GM12878 (cell line): ENCODE measurements at regions not wholly inside any gene's neighbourhood (a gene's known extent, or its start where the extent isn't known, plus 50 kb on each side); places are given as distances from the start of the nearest gene placed in this dataset.

Experiments
- ATAC-seq: fragments of 200-7000 bp; cut with Tn5 transposase; 3 replicates; pipeline ENCODE4 v1.9.1; 2020; ENCODE audit warnings: mild to moderate bottlenecking, moderate library complexity
- BruUV-seq: library from RNA; stranded (reverse); fragments of 400-500 nt; replicated peaks from 2 replicates; lab custom pipeline; 2021; lab: Mats Ljungman, UMichigan
- CTCF ChIA-PET: fragments of 300-600 bp; sonication (Branson Sonifier 250); formaldehyde crosslinking; extraction: SDS; loops from one replicate; lab custom pipeline; 2021; ENCODE audit warnings: inconsistent platforms; lab: Yijun Ruan, JAX
- POLR2A ChIA-PET: fragments of 350-600 bp; formaldehyde crosslinking; extraction: SDS; loops from one replicate; lab custom pipeline; 2021; ENCODE audit warnings: inconsistent platforms; lab: Charles Lee
- RAD21 ChIA-PET: fragments of 300-600 bp; sonication (Branson Sonifier 250); formaldehyde crosslinking; loops from one replicate; lab custom pipeline; 2023; ENCODE audit warnings: antibody characterized with exemption; ENCODE audit not compliant: unreplicated experiment; lab: Charles Lee
- SMC1A ChIA-PET: fragments of 300-600 bp; sonication (Branson Sonifier 250); formaldehyde crosslinking; loops from one replicate; lab custom pipeline; 2023; ENCODE audit not compliant: unreplicated experiment, uncharacterized antibody; lab: Charles Lee
- DNase-seq: peaks from one replicate; pipeline ENCODE4 v3.0.0-alpha.2; 2011; ENCODE audit warnings: low read depth, low spot score
- FAIRE-seq: peaks from 3 replicates; lab custom pipeline; 2011; peaks lifted over from hg19 to GRCh38; lab: Jason Lieb, UNC
- H2AFZ ChIP-seq: 2 replicates; pipeline ENCODE4 v1.6.0; 2011; ENCODE audit warnings: low read depth, low read length, control low read depth; ENCODE audit not compliant: control insufficient read depth
- H3K27ac ChIP-seq: 2 replicates; pipeline ENCODE4 v1.5.1; 2011; ENCODE audit warnings: control low read depth; ENCODE audit not compliant: control insufficient read depth, insufficient read depth
- H3K27me3 ChIP-seq, 2 experiments: replicated peaks in 1 of 2; 2 replicates each; pipeline versions ENCODE4 v1.6.0 to v1.6.1; 2011; ENCODE audit warnings: low read length in 1 of 2; ENCODE audit not compliant: control insufficient read depth in 2 of 2, insufficient read depth in 2 of 2
- H3K36me3 ChIP-seq, 2 experiments: 2 replicates each; pipeline ENCODE4 v1.5.1; 2011; ENCODE audit warnings: low read length in 1 of 2; ENCODE audit not compliant: control insufficient read depth in 2 of 2, insufficient read depth in 2 of 2
- H3K4me1 ChIP-seq: 2 replicates; pipeline ENCODE4 v1.6.1; 2011; ENCODE audit warnings: mild to moderate bottlenecking, low read length, moderate library complexity, mixed read lengths; ENCODE audit not compliant: control insufficient read depth, insufficient read depth
- H3K4me2 ChIP-seq: 2 replicates; pipeline ENCODE4 v1.6.0; 2011; ENCODE audit warnings: control low read depth; ENCODE audit not compliant: control insufficient read depth, insufficient read depth
- H3K4me3 ChIP-seq: fragments of 200-600 bp; sonication (generic); 2 replicates; pipeline ENCODE4 v1.5.1; 2016
- H3K79me2 ChIP-seq: 2 replicates; pipeline ENCODE4 v1.6.0; 2011; ENCODE audit warnings: low read length; ENCODE audit not compliant: control insufficient read depth, insufficient read depth
- H3K9ac ChIP-seq: 2 replicates; pipeline ENCODE4 v1.8.0; 2011; ENCODE audit warnings: low read length, control low read depth, mixed read lengths; ENCODE audit not compliant: control insufficient read depth, insufficient read depth
- H3K9me3 ChIP-seq: replicated peaks from 3 replicates; pipeline ENCODE4 v1.5.1; 2011; ENCODE audit warnings: mild to moderate bottlenecking, low read length; ENCODE audit not compliant: control insufficient read depth, insufficient read depth
- H4K20me1 ChIP-seq: 2 replicates; pipeline ENCODE4 v1.6.0; 2011; ENCODE audit not compliant: control insufficient read depth, insufficient read depth
- CEBPB ChIP-seq, 2 experiments: fragments of 150-350 bp in 1 of 2; IDR thresholded peaks; 2 replicates each; pipeline ENCODE4 v1.6.1; 2012 to 2014; ENCODE audit warnings: low read depth in 2 of 2, low read length in 2 of 2, borderline replicate concordance in 1 of 2, inconsistent platforms in 1 of 2
- DPF2 ChIP-seq: fragments of 450-650 bp; IDR thresholded peaks from 2 replicates; pipeline ENCODE4 v1.6.1; 2017; ENCODE audit warnings: mild to moderate bottlenecking
- ESRRA ChIP-seq: IDR thresholded peaks from 2 replicates; pipeline ENCODE4 v1.6.1; 2012; ENCODE audit warnings: mild to moderate bottlenecking, low read length, improper control_type of control experiment
- FOXK2 ChIP-seq: fragments of 450-650 bp; IDR thresholded peaks from 2 replicates; pipeline ENCODE4 v1.6.1; 2017; ENCODE audit warnings: mild to moderate bottlenecking, moderate library complexity
- HCFC1 ChIP-seq: fragments of 150-350 bp; IDR thresholded peaks from 2 replicates; pipeline ENCODE4 v1.6.1; 2014; ENCODE audit warnings: low read length
- IKZF1 ChIP-seq: fragments of 450-650 bp; conservative IDR thresholded peaks from 2 replicates; pipeline ENCODE4 v1.6.1; 2017; ENCODE audit warnings: antibody characterized with exemption, mild to moderate bottlenecking
- LARP7 ChIP-seq: fragments of 450-650 bp; IDR thresholded peaks from 2 replicates; pipeline ENCODE4 v1.6.1; 2017; ENCODE audit warnings: mild to moderate bottlenecking
- MXI1 ChIP-seq: fragments of 150-350 bp; IDR thresholded peaks from 2 replicates; pipeline ENCODE4 v1.6.1; 2011; ENCODE audit warnings: low read depth, mild to moderate bottlenecking, inconsistent platforms, low read length, improper control_type of control experiment
- POLR2AphosphoS5 ChIP-seq: IDR thresholded peaks from 2 replicates; pipeline ENCODE4 v1.6.1; 2011; ENCODE audit warnings: mild to moderate bottlenecking, low read length, inconsistent platforms
- SIX5 ChIP-seq: IDR thresholded peaks from 2 replicates; pipeline ENCODE4 v1.6.1; 2011; ENCODE audit warnings: mild to moderate bottlenecking, low read depth, low read length, moderate library complexity; ENCODE audit not compliant: severe bottlenecking
- SREBF1 ChIP-seq: IDR thresholded peaks from 2 replicates; pipeline ENCODE4 v1.6.1; 2012; ENCODE audit warnings: mild to moderate bottlenecking, low read length
- TCF3 ChIP-seq: IDR thresholded peaks from 2 replicates; pipeline ENCODE4 v1.6.1; 2012; ENCODE audit warnings: low read depth, mild to moderate bottlenecking, low read length, borderline replicate concordance; ENCODE audit not compliant: insufficient read depth
- YY1 ChIP-seq: IDR thresholded peaks from 2 replicates; pipeline ENCODE4 v1.6.1; 2011; ENCODE audit warnings: low read depth, mild to moderate bottlenecking, low read length
- ZNF207 ChIP-seq: fragments of 450-650 bp; IDR thresholded peaks from 2 replicates; pipeline ENCODE4 v1.6.1; 2014; ENCODE audit warnings: antibody characterized with exemption, mild to moderate bottlenecking, borderline replicate concordance
- in situ Hi-C: fragments of 300-500 bp; cut with MboI; formaldehyde crosslinking; loops from 9 replicates; pipeline ENCODE4 v1.14.3; 2018; ENCODE audit warnings: mixed read lengths
- intact Hi-C: fragments of 100-400 bp; cut with micrococcal nuclease; formaldehyde crosslinking; loops from one replicate; pipeline ENCODE4 v1.14.2; 2022; ENCODE audit not compliant: unreplicated experiment
- TF ChIP-seq, protein P1 (sequence below): fragments of 450-650 bp; IDR thresholded peaks from 2 replicates; pipeline ENCODE4 v1.6.1; 2017; ENCODE audit warnings: mild to moderate bottlenecking, moderate library complexity

DNA sequence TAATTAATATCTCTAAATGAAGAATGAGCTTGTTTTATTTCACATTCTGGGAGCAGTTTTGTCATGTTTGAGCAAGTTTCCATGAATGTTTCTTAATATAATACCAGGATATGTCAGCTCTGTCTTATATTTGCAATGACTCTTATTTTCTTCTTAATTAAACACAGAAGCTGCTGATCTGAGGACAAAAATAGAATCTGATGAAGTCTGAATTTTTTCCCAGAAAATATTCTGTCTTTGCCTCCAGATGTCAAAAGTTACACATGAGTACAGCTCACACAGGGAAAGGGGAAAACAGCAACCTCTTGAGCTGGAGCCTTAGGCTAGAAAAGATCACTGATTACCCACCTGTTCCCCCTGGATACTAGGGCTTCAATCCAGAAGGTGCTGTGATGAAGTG is 606.6 kb upstream of the SYT4 start:
- H3K27ac ChIP-seq = no peak overlapping the region
- TF ChIP-seq CEBPB (IDR thresholded peaks at IDR 0.05; ENCODE audit: borderline replicate concordance in 1 of 2, low read depth in 2 of 2, low read length in 2 of 2) = no peak
- no peak for TF ChIP-seq LARP7
- no peak for TF ChIP-seq TCF3
- TF ChIP-seq ESRRA = no peak
- TF ChIP-seq DPF2 = no peak
- TF ChIP-seq SIX5 = no peak
- no peak for TF ChIP-seq IKZF1
- TF ChIP-seq FOXK2 = no peak
- no peak for TF ChIP-seq YY1
- TF ChIP-seq, protein P1, sequence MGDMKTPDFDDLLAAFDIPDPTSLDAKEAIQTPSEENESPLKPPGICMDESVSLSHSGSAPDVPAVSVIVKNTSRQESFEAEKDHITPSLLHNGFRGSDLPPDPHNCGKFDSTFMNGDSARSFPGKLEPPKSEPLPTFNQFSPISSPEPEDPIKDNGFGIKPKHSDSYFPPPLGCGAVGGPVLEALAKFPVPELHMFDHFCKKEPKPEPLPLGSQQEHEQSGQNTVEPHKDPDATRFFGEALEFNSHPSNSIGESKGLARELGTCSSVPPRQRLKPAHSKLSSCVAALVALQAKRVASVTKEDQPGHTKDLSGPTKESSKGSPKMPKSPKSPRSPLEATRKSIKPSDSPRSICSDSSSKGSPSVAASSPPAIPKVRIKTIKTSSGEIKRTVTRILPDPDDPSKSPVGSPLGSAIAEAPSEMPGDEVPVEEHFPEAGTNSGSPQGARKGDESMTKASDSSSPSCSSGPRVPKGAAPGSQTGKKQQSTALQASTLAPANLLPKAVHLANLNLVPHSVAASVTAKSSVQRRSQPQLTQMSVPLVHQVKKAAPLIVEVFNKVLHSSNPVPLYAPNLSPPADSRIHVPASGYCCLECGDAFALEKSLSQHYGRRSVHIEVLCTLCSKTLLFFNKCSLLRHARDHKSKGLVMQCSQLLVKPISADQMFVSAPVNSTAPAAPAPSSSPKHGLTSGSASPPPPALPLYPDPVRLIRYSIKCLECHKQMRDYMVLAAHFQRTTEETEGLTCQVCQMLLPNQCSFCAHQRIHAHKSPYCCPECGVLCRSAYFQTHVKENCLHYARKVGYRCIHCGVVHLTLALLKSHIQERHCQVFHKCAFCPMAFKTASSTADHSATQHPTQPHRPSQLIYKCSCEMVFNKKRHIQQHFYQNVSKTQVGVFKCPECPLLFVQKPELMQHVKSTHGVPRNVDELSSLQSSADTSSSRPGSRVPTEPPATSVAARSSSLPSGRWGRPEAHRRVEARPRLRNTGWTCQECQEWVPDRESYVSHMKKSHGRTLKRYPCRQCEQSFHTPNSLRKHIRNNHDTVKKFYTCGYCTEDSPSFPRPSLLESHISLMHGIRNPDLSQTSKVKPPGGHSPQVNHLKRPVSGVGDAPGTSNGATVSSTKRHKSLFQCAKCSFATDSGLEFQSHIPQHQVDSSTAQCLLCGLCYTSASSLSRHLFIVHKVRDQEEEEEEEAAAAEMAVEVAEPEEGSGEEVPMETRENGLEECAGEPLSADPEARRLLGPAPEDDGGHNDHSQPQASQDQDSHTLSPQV = no peak
- TF ChIP-seq SREBF1 = no peak
- no peak for TF ChIP-seq HCFC1
- TF ChIP-seq ZNF207 = no peak
- no peak for TF ChIP-seq POLR2AphosphoS5
- no peak for TF ChIP-seq MXI1
- H3K9me3 ChIP-seq = no peaks in the 10 kb centered on the region
- ATAC-seq (no peak), DNase-seq (no peak), FAIRE-seq (no peak)
- BruUV-seq = no TSS peak
- H4K20me1 ChIP-seq = no peaks in the 10 kb centered on the region
- ChIA-PET POLR2A (no interaction called here), RAD21 (no interaction called here), CTCF (no interaction called here), SMC1A (no interaction called here)
- intact Hi-C loops (no loop called here), in situ Hi-C loops (no loop called here)
- no peaks in the 10 kb centered on the region for H3K36me3 ChIP-seq
- H2AFZ ChIP-seq = no peak overlapping the region
- H3K79me2 ChIP-seq = no peaks in the 10 kb centered on the region
- no peak overlapping the region for H3K4me3 ChIP-seq
- H3K4me1 ChIP-seq = no peaks in the 10 kb centered on the region
- H3K9ac ChIP-seq = no peak overlapping the region
- no peak overlapping the region for H3K4me2 ChIP-seq
- H3K27me3 ChIP-seq = no peaks in the 10 kb centered on the region
